ENCODE measurements at regions not wholly inside any gene's neighbourhood (a gene's known extent, or its start where the extent isn't known, plus 50 kb on each side); places are given as distances from the start of the nearest gene placed in this dataset.
"Not testable (repeated sequence)": the region's sequence is repeated elsewhere in the genome, so short reads cannot be mapped to it uniquely, and the experiment has no call there.

DNA sequence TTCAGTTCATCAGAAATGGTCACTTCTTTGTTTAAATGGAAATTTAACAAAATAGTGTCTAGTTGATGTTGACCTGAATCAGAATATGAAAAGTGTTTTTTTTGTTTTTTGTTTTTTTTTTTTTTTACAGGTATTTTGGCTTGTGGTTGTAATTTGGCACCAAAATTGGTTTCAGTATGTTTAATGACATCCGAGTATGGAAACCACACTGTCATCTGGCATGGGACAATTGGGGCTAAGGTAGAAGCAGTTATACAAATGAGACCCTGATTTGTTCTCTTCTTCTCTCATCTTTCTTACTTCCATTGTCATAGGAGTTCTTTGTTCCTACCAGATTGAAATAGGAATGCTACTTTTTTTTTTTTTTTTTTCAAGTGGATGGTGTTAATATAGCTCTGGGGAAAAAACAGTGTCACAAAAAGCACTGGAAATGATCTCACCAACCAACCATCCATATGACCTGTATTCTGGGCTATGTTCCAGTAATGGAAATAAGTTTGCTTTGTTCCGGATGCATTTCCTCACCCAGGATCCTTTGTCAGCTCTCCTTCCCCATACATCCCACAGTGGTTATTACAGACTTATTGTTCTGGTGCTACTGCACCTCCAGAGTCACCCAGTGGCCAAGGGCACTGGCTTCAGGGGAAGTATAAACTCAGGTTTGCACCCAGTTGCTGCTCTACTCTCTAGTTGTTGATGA is 95.8 kb downstream of the ATXN3L start:
- no peak overlapping the region for H3K4me3 ChIP-seq (ENCODE audit: low read depth, low read length)
- H3K27me3 ChIP-seq (ENCODE audit: control insufficient read depth, insufficient read depth, low read length): no peaks in the 10 kb centered on the region
- peaks cover 28% of the 10 kb centered on the region for H3K4me1 ChIP-seq (ENCODE audit: control insufficient read depth, insufficient read depth, low read length)
- no peaks in the 10 kb centered on the region for H3K36me3 ChIP-seq (ENCODE audit: control insufficient read depth, insufficient read depth, low read length)
- H3K9me3 ChIP-seq (ENCODE audit: control insufficient read depth, insufficient read depth, low read depth, low read length): 0 out of 2 replicates have a peak, but pooled peaks cover 2% of the 10 kb centered on the region
- no peak overlapping the region for H3K27ac ChIP-seq (ENCODE audit: low read depth, low read length)
- no peak overlapping the region for H3K9ac ChIP-seq (ENCODE audit: low read length)

DNA sequence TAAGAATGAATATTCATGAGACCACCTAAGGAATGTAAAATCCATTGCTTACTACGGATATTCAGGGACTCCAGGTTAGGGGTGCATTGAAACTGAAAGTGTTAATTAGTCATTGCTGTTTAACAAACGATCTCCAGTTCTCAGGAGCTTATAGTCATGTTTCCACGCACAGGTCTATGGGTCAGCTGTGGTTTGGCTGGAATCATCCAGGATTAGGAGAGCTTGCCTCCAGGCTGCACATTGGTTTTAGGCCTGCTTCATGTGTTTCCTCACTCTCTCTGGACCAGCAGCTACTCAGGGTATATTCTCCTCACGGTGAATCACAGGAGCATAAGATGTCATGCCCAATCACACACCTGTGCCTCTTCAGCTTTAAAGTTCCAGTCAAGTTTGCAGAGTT is 98.9 kb downstream of the ATXN3L start:
- H3K4me1 ChIP-seq (ENCODE audit: control insufficient read depth, insufficient read depth, low read length): peaks cover 32% of the 10 kb centered on the region
- no peak overlapping the region for H3K9ac ChIP-seq (ENCODE audit: low read length)
- no peak overlapping the region for H3K27ac ChIP-seq (ENCODE audit: low read depth, low read length)
- H3K27me3 ChIP-seq (ENCODE audit: control insufficient read depth, insufficient read depth, low read length): no peaks in the 10 kb centered on the region; the same call in 1 of the 2 replicates
- no peaks in the 10 kb centered on the region for H3K36me3 ChIP-seq (ENCODE audit: control insufficient read depth, insufficient read depth, low read length)
- 0 out of 2 replicates have a peak, but pooled peaks cover 2% of the 10 kb centered on the region for H3K9me3 ChIP-seq (ENCODE audit: control insufficient read depth, insufficient read depth, low read depth, low read length)
- H3K4me3 ChIP-seq (ENCODE audit: low read depth, low read length): no peak overlapping the region

DNA sequence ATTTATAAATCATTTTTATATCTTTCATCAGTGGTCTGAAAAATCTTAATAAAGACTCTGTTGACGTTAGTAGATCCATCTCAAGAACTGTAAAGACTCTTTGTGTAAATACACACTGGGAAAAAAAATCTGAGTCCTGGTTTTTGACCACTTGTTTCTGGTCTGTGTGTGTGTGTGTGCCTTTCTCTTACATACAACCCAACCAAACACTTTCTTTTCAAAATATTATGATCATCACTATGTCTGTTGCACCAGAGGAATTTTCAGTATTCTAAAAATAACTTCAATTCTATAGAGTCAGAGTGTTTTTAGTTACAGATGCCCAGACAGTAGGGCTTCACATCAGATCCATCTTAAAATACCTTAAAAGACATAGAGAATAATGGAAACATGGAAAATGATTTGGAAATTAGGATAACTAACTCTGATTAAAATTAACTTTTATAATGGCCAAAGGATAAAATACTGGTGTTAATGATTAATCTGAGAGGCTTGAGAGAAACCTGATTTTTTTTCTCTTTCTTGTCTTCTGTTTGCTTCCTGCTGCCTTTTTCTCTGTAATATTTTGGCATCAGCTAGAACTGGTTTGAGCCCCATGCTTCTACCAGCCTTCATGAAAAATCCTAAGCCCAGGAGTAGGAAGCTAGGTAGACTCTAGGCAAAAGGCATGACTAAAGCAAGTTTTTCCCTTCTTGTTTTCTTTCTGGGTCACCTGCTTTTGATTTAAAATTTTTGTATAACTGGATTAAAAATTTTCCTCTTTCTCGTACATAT is 99.7 kb downstream of the ATXN3L start:
- H3K27ac ChIP-seq (ENCODE audit: low read depth, low read length): no peak overlapping the region
- peaks cover 32% of the 10 kb centered on the region for H3K4me1 ChIP-seq (ENCODE audit: control insufficient read depth, insufficient read depth, low read length)
- H3K27me3 ChIP-seq (ENCODE audit: control insufficient read depth, insufficient read depth, low read length): no peaks in the 10 kb centered on the region; the same call in 1 of the 2 replicates
- no peak overlapping the region for H3K4me3 ChIP-seq (ENCODE audit: low read depth, low read length)
- H3K9me3 ChIP-seq (ENCODE audit: control insufficient read depth, insufficient read depth, low read depth, low read length): 0 out of 2 replicates have a peak, but pooled peaks cover 3% of the 10 kb centered on the region
- no peak overlapping the region for H3K9ac ChIP-seq (ENCODE audit: low read length)
- no peaks in the 10 kb centered on the region for H3K36me3 ChIP-seq (ENCODE audit: control insufficient read depth, insufficient read depth, low read length)

DNA sequence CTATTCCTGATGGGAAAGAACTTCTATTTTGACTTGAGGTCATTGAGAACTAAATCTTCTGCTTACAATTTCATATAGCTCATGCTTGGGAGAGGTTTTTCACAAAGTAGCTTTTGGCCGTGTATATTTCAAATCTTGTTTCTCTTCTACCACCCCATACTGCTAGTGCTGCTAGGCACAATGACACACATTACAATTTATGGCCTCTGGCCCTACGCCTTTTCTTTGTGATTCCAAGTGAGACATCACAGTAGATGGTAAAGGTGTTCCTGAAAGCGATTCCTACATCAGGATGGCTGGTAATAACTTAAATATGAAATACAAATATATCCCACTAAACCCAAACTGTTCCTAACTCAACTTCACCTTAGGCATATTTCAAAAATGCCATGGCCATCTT is 101.1 kb downstream of the ATXN3L start:
- Histone ChIP-seq H3K9ac (ENCODE audit: low read length) (no peak overlapping the region), H3K4me3 (ENCODE audit: low read depth, low read length) (no peak overlapping the region), H3K4me1 (ENCODE audit: control insufficient read depth, insufficient read depth, low read length) (peaks cover 32% of the 10 kb centered on the region), H3K27ac (ENCODE audit: low read depth, low read length) (no peak overlapping the region), H3K27me3 (ENCODE audit: control insufficient read depth, insufficient read depth, low read length) (no peaks in the 10 kb centered on the region; the same call in 1 of the 2 replicates), H3K9me3 (ENCODE audit: control insufficient read depth, insufficient read depth, low read depth, low read length) (0 out of 2 replicates have a peak, but pooled peaks cover 3% of the 10 kb centered on the region), H3K36me3 (ENCODE audit: control insufficient read depth, insufficient read depth, low read length) (no peaks in the 10 kb centered on the region)

DNA sequence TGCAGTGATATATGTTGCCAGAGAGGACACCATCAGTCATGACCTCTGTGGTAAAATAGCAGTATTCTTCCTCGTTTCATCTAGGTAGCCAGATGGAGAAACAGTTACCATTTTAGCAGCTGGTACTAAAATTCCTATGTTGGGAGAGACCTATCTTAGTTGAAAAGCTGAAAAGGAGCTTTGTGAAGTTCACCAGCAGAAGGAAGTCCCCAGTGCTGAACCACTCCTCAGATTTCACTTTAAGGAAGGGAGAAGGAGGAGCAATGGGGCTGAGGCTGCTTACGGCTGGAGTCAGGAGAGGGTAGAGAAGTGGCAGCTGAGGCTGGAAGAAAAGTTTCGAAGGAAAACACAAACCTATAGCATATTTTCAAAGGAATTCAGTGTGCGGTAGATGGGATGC is 103.7 kb downstream of the ATXN3L start:
- no peak overlapping the region for H3K4me3 ChIP-seq (ENCODE audit: low read depth, low read length)
- no peak overlapping the region for H3K27ac ChIP-seq (ENCODE audit: low read depth, low read length)

DNA sequence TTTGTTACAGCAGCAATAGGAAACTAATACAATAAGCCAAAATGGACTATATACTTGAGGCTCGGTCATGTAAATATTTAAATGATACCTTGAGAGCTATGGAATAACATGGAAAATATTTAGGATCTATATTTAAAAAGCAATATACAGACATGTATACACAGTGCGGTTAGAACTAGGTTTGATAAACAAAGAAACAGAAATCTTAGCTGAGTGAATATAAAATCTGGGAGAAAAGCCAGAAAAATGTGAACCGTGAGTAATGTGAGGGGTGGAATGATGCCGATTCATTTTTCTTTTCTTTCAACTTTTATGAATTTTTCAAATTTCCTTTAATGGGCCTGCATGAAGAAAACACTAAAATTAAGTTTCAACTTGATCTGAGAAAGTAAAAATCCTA is 104.1 kb downstream of the ATXN3L start:
- H3K9ac ChIP-seq (ENCODE audit: low read length): no peak overlapping the region
- no peaks in the 10 kb centered on the region; the same call in 1 of the 2 replicates for H3K27me3 ChIP-seq (ENCODE audit: control insufficient read depth, insufficient read depth, low read length)
- H3K9me3 ChIP-seq (ENCODE audit: control insufficient read depth, insufficient read depth, low read depth, low read length): 0 out of 2 replicates have a peak, but pooled peaks cover 3% of the 10 kb centered on the region
- H3K27ac ChIP-seq (ENCODE audit: low read depth, low read length): no peak overlapping the region
- peaks cover 12% of the 10 kb centered on the region for H3K4me1 ChIP-seq (ENCODE audit: control insufficient read depth, insufficient read depth, low read length)
- no peaks in the 10 kb centered on the region for H3K36me3 ChIP-seq (ENCODE audit: control insufficient read depth, insufficient read depth, low read length)
- no peak overlapping the region for H3K4me3 ChIP-seq (ENCODE audit: low read depth, low read length)

More for the DNA sequence above, 103.7 kb downstream of the ATXN3L start:
- Histone ChIP-seq H3K27me3 (ENCODE audit: control insufficient read depth, insufficient read depth, low read length) (no peaks in the 10 kb centered on the region; the same call in 1 of the 2 replicates), H3K36me3 (ENCODE audit: control insufficient read depth, insufficient read depth, low read length) (no peaks in the 10 kb centered on the region), H3K4me1 (ENCODE audit: control insufficient read depth, insufficient read depth, low read length) (peaks cover 16% of the 10 kb centered on the region), H3K9ac (ENCODE audit: low read length) (no peak overlapping the region), H3K9me3 (ENCODE audit: control insufficient read depth, insufficient read depth, low read depth, low read length) (0 out of 2 replicates have a peak, but pooled peaks cover 3% of the 10 kb centered on the region)

DNA sequence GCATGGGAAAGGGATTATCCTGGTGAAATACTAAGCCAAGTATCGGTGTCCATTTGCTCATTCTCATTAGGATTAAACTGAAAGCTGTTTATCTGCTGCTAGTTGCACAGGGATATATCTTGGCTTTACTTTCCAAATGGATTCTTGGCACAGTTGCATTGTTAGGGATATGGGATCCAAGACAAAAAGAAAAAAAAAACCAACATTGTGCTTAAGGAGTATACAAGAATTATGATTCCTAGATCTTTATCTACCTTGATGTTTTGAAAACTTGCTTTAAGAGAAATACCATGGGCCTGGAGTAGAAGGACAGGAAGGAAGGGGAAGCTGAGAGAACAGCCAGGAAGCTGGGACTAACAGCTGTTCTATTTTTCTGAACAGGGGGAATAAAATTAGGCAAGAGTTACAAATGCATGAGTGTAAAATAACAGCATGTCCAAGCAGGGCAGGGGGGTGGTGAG is 107.6 kb downstream of the ATXN3L start:
- Histone ChIP-seq H3K36me3 (ENCODE audit: control insufficient read depth, insufficient read depth, low read length) (no peaks in the 10 kb centered on the region), H3K27me3 (ENCODE audit: control insufficient read depth, insufficient read depth, low read length) (no peaks in the 10 kb centered on the region; the same call in 1 of the 2 replicates), H3K27ac (ENCODE audit: low read depth, low read length) (no peak overlapping the region), H3K9ac (ENCODE audit: low read length) (no peak overlapping the region), H3K4me1 (ENCODE audit: control insufficient read depth, insufficient read depth, low read length) (peaks cover 4% of the 10 kb centered on the region; the same call in 1 of the 2 replicates), H3K9me3 (ENCODE audit: control insufficient read depth, insufficient read depth, low read depth, low read length) (0 out of 2 replicates have a peak, but pooled peaks cover 3% of the 10 kb centered on the region), H3K4me3 (ENCODE audit: low read depth, low read length) (no peak overlapping the region)

DNA sequence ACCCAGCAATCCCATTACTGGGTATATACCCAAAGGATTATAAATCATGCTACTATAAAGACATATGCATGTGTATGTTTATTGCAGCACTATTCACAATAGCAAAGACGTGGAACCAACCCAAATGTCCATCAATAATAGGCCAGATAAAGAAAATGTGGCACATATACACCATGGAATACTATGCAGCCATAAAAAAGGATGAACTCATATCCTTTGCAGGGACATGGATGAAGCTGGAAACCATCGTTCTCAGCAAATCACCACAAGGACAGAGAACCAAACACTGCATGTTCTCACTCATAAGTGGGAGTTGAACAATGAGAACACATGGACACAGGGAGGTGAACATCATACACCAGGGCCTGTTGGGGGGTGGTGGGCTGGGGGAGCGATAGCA is 109.7 kb downstream of the ATXN3L start:
- not testable (repeated sequence) for H3K4me1 ChIP-seq (ENCODE audit: control insufficient read depth, insufficient read depth, low read length); H3K4me3 ChIP-seq (ENCODE audit: low read depth, low read length); H3K27me3 ChIP-seq (ENCODE audit: control insufficient read depth, insufficient read depth, low read length); H3K9ac ChIP-seq (ENCODE audit: low read length); H3K9me3 ChIP-seq (ENCODE audit: control insufficient read depth, insufficient read depth, low read depth, low read length); H3K36me3 ChIP-seq (ENCODE audit: control insufficient read depth, insufficient read depth, low read length); H3K27ac ChIP-seq (ENCODE audit: low read depth, low read length)

DNA sequence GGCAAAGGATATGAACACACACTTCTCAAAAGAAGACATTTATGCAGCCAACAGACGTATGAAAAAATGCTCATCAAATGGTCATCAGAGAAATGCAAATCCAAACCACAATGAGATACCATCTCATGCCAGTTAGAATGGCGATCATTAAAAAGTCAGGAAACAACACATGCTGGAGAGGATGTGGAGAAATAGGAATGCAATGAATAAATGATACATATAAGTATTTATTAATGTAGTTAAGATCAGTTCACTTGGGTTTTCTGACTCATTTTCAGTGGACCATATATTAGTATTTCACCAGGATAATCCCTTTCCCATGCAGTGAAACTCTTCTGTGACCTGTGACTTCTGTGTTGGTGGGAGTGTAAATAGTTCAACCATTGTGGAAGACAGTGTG is 110.1 kb downstream of the ATXN3L start:
- not testable (repeated sequence) for H3K27ac ChIP-seq (ENCODE audit: low read depth, low read length); H3K4me3 ChIP-seq (ENCODE audit: low read depth, low read length); H3K36me3 ChIP-seq (ENCODE audit: control insufficient read depth, insufficient read depth, low read length); H3K27me3 ChIP-seq (ENCODE audit: control insufficient read depth, insufficient read depth, low read length); H3K9me3 ChIP-seq (ENCODE audit: control insufficient read depth, insufficient read depth, low read depth, low read length); H3K9ac ChIP-seq (ENCODE audit: low read length); H3K4me1 ChIP-seq (ENCODE audit: control insufficient read depth, insufficient read depth, low read length)

DNA sequence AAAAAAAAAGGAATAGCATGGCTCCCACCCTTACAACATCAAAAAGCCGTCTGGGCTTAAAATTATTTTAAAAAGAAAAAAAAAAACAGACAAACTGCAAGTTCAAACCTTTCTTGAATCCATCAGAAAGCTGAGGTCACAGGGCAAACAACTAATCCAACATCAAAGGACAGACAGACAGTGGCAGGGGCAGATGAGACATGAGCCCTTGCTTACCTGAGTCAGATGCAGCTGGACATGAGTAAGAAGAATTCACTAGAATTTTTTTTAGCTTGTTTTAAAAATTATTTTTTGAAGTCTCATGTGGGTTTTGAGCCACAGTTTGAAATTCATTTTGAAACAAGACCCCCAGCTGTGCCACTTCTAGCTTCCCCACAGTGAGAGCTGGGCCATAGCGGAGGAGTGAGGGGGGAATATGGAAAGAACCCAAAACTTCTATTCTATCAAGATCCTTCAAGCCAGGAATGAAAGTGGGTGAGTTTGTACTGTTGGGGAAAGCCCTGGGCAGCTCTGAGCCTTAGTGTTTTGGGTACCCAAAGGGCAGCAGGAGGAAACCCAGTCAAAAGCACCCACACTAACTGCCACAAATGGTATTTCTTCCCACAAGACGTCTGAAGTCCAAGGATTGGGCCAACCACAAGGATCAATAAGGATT is 111.4 kb downstream of the ATXN3L start:
- Histone ChIP-seq H3K9ac (ENCODE audit: low read length) (no peak overlapping the region), H3K27me3 (ENCODE audit: control insufficient read depth, insufficient read depth, low read length) (no peaks in the 10 kb centered on the region), H3K36me3 (ENCODE audit: control insufficient read depth, insufficient read depth, low read length) (no peaks in the 10 kb centered on the region), H3K4me3 (ENCODE audit: low read depth, low read length) (no peak overlapping the region), H3K4me1 (ENCODE audit: control insufficient read depth, insufficient read depth, low read length) (no peaks in the 10 kb centered on the region; the same call in 1 of the 2 replicates), H3K27ac (ENCODE audit: low read depth, low read length) (no peak overlapping the region), H3K9me3 (ENCODE audit: control insufficient read depth, insufficient read depth, low read depth, low read length) (peaks cover 2% of the 10 kb centered on the region; the same call in 1 of the 2 replicates)
